DND-41 (cell line): ENCODE measurements at regions not wholly inside any gene's neighbourhood (a gene's known extent, or its start where the extent isn't known, plus 50 kb on each side); places are given as distances from the start of the nearest gene placed in this dataset.

ENCODE experiments used
- ATAC-seq: fragments of 200-7000 bp; cut with Tn5 transposase; 3 replicates; pipeline ENCODE4 v1.9.1; 2021; ENCODE audit warnings: low read depth; ENCODE audit not compliant: insufficient read depth
- DNase-seq: peaks from one replicate; pipeline ENCODE4 v3.0.0-alpha.2; 2020
- H2AFZ ChIP-seq: 2 replicates; pipeline ENCODE4 v1.6.0; 2012; ENCODE audit warnings: low read depth, low read length
- H3K27ac ChIP-seq: 2 replicates; pipeline ENCODE4 v1.5.1; 2012; ENCODE audit warnings: low read length, inconsistent platforms
- H3K27me3 ChIP-seq: fragments of 200-600 bp; sonication (generic); 2 replicates; pipeline ENCODE4 v1.6.0; 2012; ENCODE audit warnings: low read length, mild to moderate bottlenecking, inconsistent platforms; ENCODE audit not compliant: insufficient read depth, poor library complexity
- H3K36me3 ChIP-seq: 2 replicates; pipeline ENCODE4 v1.5.1; 2012; ENCODE audit warnings: low read length, inconsistent platforms; ENCODE audit not compliant: insufficient read depth
- H3K4me1 ChIP-seq: 2 replicates; pipeline ENCODE4 v1.5.1; 2012; ENCODE audit warnings: mild to moderate bottlenecking, low read length; ENCODE audit not compliant: insufficient read depth
- H3K4me2 ChIP-seq: 2 replicates; pipeline ENCODE4 v1.6.0; 2012; ENCODE audit warnings: mild to moderate bottlenecking, moderate library complexity, low read length, inconsistent platforms; ENCODE audit not compliant: insufficient read depth
- H3K4me3 ChIP-seq, 2 experiments: fragments of 200-600 bp in 1 of 2; shearing (Covaris generic) in 1 of 2; 2 replicates each; pipeline ENCODE4 v1.5.1; 2012 to 2016; ENCODE audit warnings: inconsistent platforms in 2 of 2, low read length in 2 of 2, mild to moderate bottlenecking in 2 of 2, low read depth in 1 of 2, moderate library complexity in 1 of 2
- H3K79me2 ChIP-seq: 2 replicates; pipeline ENCODE4 v1.6.0; 2012; ENCODE audit warnings: low read length, inconsistent platforms; ENCODE audit not compliant: insufficient read depth
- H3K9ac ChIP-seq: 2 replicates; pipeline ENCODE4 v1.6.0; 2012; ENCODE audit warnings: low read depth, mild to moderate bottlenecking, inconsistent platforms, low read length, moderate library complexity
- H3K9me3 ChIP-seq: 2 replicates; pipeline ENCODE4 v1.5.1; 2012; ENCODE audit warnings: low read length, moderate library complexity, mild to moderate bottlenecking, inconsistent platforms; ENCODE audit not compliant: insufficient read depth, severe bottlenecking
- H4K20me1 ChIP-seq: 2 replicates; pipeline ENCODE4 v1.6.0; 2012; ENCODE audit warnings: low read length; ENCODE audit not compliant: insufficient read depth
- CTCF ChIP-seq: IDR thresholded peaks from 2 replicates; pipeline ENCODE4 v1.5.1; 2012; ENCODE audit warnings: borderline replicate concordance, low read length, moderate library complexity, mild to moderate bottlenecking; ENCODE audit not compliant: poor library complexity, severe bottlenecking; ENCODE audit errors: extremely low read depth
- EZH2 ChIP-seq: IDR thresholded peaks from 3 replicates; pipeline ENCODE4 v1.6.1; 2012; ENCODE audit warnings: borderline replicate concordance, low read depth, mild to moderate bottlenecking, moderate library complexity, low read length, inconsistent platforms; ENCODE audit not compliant: severe bottlenecking

GRCh38 chr6:126848119-126848518 lies 270.4 kb upstream of the RSPO3 start:
- TF ChIP-seq CTCF = no peak
- TF ChIP-seq EZH2 = no peak
- ATAC-seq (no peak), DNase-seq (no peak)
- Histone ChIP-seq H3K36me3 (no peaks in the 10 kb centered on the region), H3K9ac (no peak overlapping the region), H3K79me2 (no peaks in the 10 kb centered on the region), H3K4me3 (no peak overlapping the region), H3K4me1 (no peaks in the 10 kb centered on the region), H3K9me3 (no peaks in the 10 kb centered on the region), H4K20me1 (no peaks in the 10 kb centered on the region), H3K27ac (no peak overlapping the region), H3K27me3 (no peaks in the 10 kb centered on the region), H3K4me2 (no peak overlapping the region), H2AFZ (no peak overlapping the region)

- ATAC-seq (no peak), DNase-seq (no peak)
- Histone ChIP-seq H3K4me3 (no peak overlapping the region), H3K27me3 (no peaks in the 10 kb centered on the region), H3K36me3 (no peaks in the 10 kb centered on the region), H4K20me1 (no peaks in the 10 kb centered on the region), H3K4me2 (no peak overlapping the region), H3K9me3 (no peaks in the 10 kb centered on the region), H3K79me2 (no peaks in the 10 kb centered on the region), H3K27ac (no peak overlapping the region), H2AFZ (no peak overlapping the region), H3K9ac (no peak overlapping the region), H3K4me1 (no peaks in the 10 kb centered on the region)
- TF ChIP-seq EZH2 = no peak
- TF ChIP-seq CTCF = no peak
These were observed 250.8 kb upstream of the RSPO3 start for GRCh38 chr6:126867641-126868040.

- Histone ChIP-seq H3K9me3 (no peaks in the 10 kb centered on the region), H2AFZ (no peak overlapping the region), H3K36me3 (no peaks in the 10 kb centered on the region), H3K4me3 (no peak overlapping the region), H3K4me1 (no peaks in the 10 kb centered on the region), H3K79me2 (no peaks in the 10 kb centered on the region), H3K4me2 (no peak overlapping the region), H3K9ac (no peak overlapping the region), H3K27ac (no peak overlapping the region), H3K27me3 (no peaks in the 10 kb centered on the region), H4K20me1 (no peaks in the 10 kb centered on the region)
- TF ChIP-seq EZH2 (no peak), CTCF (no peak)
- no peak for DNase-seq
- ATAC-seq = no peak
These were observed 245.1 kb upstream of the RSPO3 start for GRCh38 chr6:126873351-126873750.

- no peak for TF ChIP-seq CTCF
- no peak for TF ChIP-seq EZH2
- Histone ChIP-seq H3K4me3 (no peak overlapping the region), H3K4me2 (no peak overlapping the region), H3K9me3 (no peaks in the 10 kb centered on the region), H3K36me3 (no peaks in the 10 kb centered on the region), H3K27me3 (no peaks in the 10 kb centered on the region), H3K79me2 (no peaks in the 10 kb centered on the region), H4K20me1 (no peaks in the 10 kb centered on the region), H3K27ac (no peak overlapping the region), H3K9ac (no peak overlapping the region), H2AFZ (no peak overlapping the region), H3K4me1 (no peaks in the 10 kb centered on the region)
- ATAC-seq = no peak
- DNase-seq = no peak
These were observed 244.7 kb upstream of the RSPO3 start for GRCh38 chr6:126873791-126874190.
